Endodermal cell (in vitro differentiated cells): ENCODE measurements at regions not wholly inside any gene's neighbourhood (a gene's known extent, or its start where the extent isn't known, plus 50 kb on each side); places are given as distances from the start of the nearest gene placed in this dataset.

Source experiments
- DNase-seq: peaks from one replicate; pipeline ENCODE4 v3.0.0-alpha.2; 2017
- H3K27ac ChIP-seq: 2 replicates; pipeline ENCODE4 v1.5.1; 2013; ENCODE audit warnings: mild to moderate bottlenecking, low read depth, low read length, moderate library complexity
- H3K27me3 ChIP-seq: 2 replicates; pipeline ENCODE4 v1.6.1; 2013; ENCODE audit warnings: mild to moderate bottlenecking, low read length, moderate library complexity; ENCODE audit not compliant: insufficient read depth, control insufficient read depth, poor library complexity, severe bottlenecking
- H3K36me3 ChIP-seq: 2 replicates; pipeline ENCODE4 v1.7.0; 2013; ENCODE audit warnings: mild to moderate bottlenecking, low read length, moderate library complexity; ENCODE audit not compliant: control insufficient read depth, insufficient read depth
- H3K4me1 ChIP-seq: one replicate; pipeline ENCODE4 v1.7.0; 2013; ENCODE audit warnings: low read length; ENCODE audit not compliant: control insufficient read depth, insufficient read depth
- H3K4me3 ChIP-seq: 2 replicates; pipeline ENCODE4 v1.5.1; 2013; ENCODE audit warnings: mild to moderate bottlenecking, low read length, moderate library complexity
- H3K9ac ChIP-seq: 2 replicates; pipeline ENCODE4 v1.6.1; 2013; ENCODE audit warnings: mild to moderate bottlenecking, low read length, moderate library complexity; ENCODE audit not compliant: poor library complexity, severe bottlenecking; ENCODE audit errors: extremely low read depth
- H3K9me3 ChIP-seq: 2 replicates; pipeline ENCODE4 v1.6.1; 2013; ENCODE audit warnings: mild to moderate bottlenecking, low read length, moderate library complexity; ENCODE audit not compliant: control insufficient read depth
- H3K27ac Mint-ChIP-seq: 2 replicates; pipeline ENCODE4 v1.8.0; 2020; ENCODE audit warnings: mixed read lengths
- H3K27me3 Mint-ChIP-seq: 2 replicates; pipeline ENCODE4 v1.8.0; 2021; ENCODE audit warnings: mild to moderate bottlenecking, mixed read lengths; ENCODE audit not compliant: insufficient read depth
- H3K36me3 Mint-ChIP-seq: 2 replicates; pipeline ENCODE4 v1.8.0; 2020; ENCODE audit warnings: low read depth, mixed read lengths
- H3K4me1 Mint-ChIP-seq: 2 replicates; pipeline ENCODE4 v1.8.0; 2020; ENCODE audit warnings: mixed read lengths
- H3K4me3 Mint-ChIP-seq: 2 replicates; pipeline ENCODE4 v1.8.0; 2020; ENCODE audit warnings: mild to moderate bottlenecking, moderate library complexity, mixed read lengths
- H3K9me3 Mint-ChIP-seq: 2 replicates; pipeline ENCODE4 v1.8.0; 2020; ENCODE audit warnings: mild to moderate bottlenecking, mixed read lengths
- CTCF ChIP-seq: fragments of 200-600 bp; sonication (generic); conservative IDR thresholded peaks from 2 replicates; pipeline ENCODE4 v1.5.0; 2021; ENCODE audit warnings: antibody characterized with exemption, mild to moderate bottlenecking
- WGBS, 2 experiments: methylation state at CpG; one replicate each; pipeline versions ENCODE4 v1.1.5 to v1.1.7; 2013; ENCODE audit warnings: missing lambda C conversion rate in 2 of 2, mixed read lengths in 1 of 2; ENCODE audit not compliant: insufficient coverage in 1 of 2, insufficient read length in 1 of 2; 5-methylcytosine and 5-hydroxymethylcytosine counted together

- Mint-ChIP-seq H3K4me3 (no peak overlapping the region), H3K9me3 (peaks cover 11% of the 10 kb centered on the region), H3K27ac (no peak overlapping the region), H3K27me3 (peaks cover 1% of the 10 kb centered on the region), H3K36me3 (peaks cover 2% of the 10 kb centered on the region), H3K4me1 (no peaks in the 10 kb centered on the region)
- Histone ChIP-seq H3K27ac (no peak overlapping the region), H3K36me3 (no peaks in the 10 kb centered on the region), H3K9me3 (peaks cover 13% of the 10 kb centered on the region), H3K4me3 (no peak overlapping the region), H3K9ac (no peak overlapping the region), H3K27me3 (no peaks in the 10 kb centered on the region), H3K4me1 (no peaks in the 10 kb centered on the region)
- DNase-seq: no peak
- TF ChIP-seq CTCF: no peak
These were observed 105.4 kb downstream of the RFX6 start for GRCh38 chr6:116982401-116982800.

DNA sequence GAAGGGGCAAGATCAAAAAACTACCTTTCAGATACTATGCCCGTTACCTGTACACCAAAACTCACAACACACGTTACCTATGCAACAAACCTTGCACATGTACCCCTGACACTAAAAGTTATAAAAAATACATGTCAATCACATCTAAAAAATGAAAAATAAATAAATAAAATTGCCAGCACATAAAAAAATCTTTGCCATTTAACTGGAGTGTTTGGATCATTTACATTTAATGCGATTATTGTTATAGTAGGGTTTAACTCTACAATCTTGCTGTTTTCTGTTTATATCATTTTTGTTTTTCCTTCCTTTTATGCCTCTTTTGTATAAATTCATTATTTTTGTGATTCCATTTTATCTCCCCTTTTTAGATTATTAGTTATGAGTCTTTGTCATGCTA lies 106.3 kb downstream of the RFX6 start:
- peaks cover 2% of the 10 kb centered on the region for H3K36me3 Mint-ChIP-seq
- no peaks in the 10 kb centered on the region for H3K4me1 ChIP-seq
- peaks cover 13% of the 10 kb centered on the region for H3K9me3 ChIP-seq
- H3K27me3 Mint-ChIP-seq: peaks cover 1% of the 10 kb centered on the region
- no peak overlapping the region for H3K4me3 Mint-ChIP-seq
- H3K27ac Mint-ChIP-seq: no peak overlapping the region
- no peak for TF ChIP-seq CTCF
- no peak overlapping the region for H3K9ac ChIP-seq
- WGBS, 2 experiments: 90% methylated on average over 3 of the region's 3 CpGs; no CpG with 5 or more reads in 1 of the 2 experiments
- no peaks in the 10 kb centered on the region for H3K27me3 ChIP-seq
- peaks cover 11% of the 10 kb centered on the region for H3K9me3 Mint-ChIP-seq
- no peak overlapping the region for H3K4me3 ChIP-seq
- no peak for DNase-seq
- H3K36me3 ChIP-seq: no peaks in the 10 kb centered on the region
- H3K4me1 Mint-ChIP-seq: peaks cover 2% of the 10 kb centered on the region
- no peak overlapping the region for H3K27ac ChIP-seq

GRCh38 chr6:116986819-116987218 lies 109.8 kb downstream of the RFX6 start:
- no peak for TF ChIP-seq CTCF
- no peaks in the 10 kb centered on the region for H3K4me1 ChIP-seq
- no peaks in the 10 kb centered on the region for H3K27me3 ChIP-seq
- Mint-ChIP-seq H3K4me1 (peaks cover 9% of the 10 kb centered on the region), H3K4me3 (no peak overlapping the region), H3K27ac (no peak overlapping the region), H3K27me3 (no peaks in the 10 kb centered on the region), H3K36me3 (peaks cover 2% of the 10 kb centered on the region), H3K9me3 (peaks cover 11% of the 10 kb centered on the region)
- no peak overlapping the region for H3K9ac ChIP-seq
- WGBS, 2 experiments: 91 to 100% methylated on average over 1 to 2 of the region's 2 CpGs
- H3K9me3 ChIP-seq: peaks cover 13% of the 10 kb centered on the region
- no peak overlapping the region for H3K27ac ChIP-seq
- no peaks in the 10 kb centered on the region for H3K36me3 ChIP-seq
- DNase-seq: no peak
- no peak overlapping the region for H3K4me3 ChIP-seq
